ENCODE measurements at regions not wholly inside any gene's neighbourhood (a gene's known extent, or its start where the extent isn't known, plus 50 kb on each side); places are given as distances from the start of the nearest gene placed in this dataset.
A peak's percentile ranks its signal among the peaks of the same experiment; 100 is the strongest.

- no peak overlapping the region for H2BK12ac ChIP-seq (ENCODE audit: low read length)
- no CpG with 5 or more reads among the region's 6 CpGs for WGBS (ENCODE audit: extremely low coverage, insufficient coverage, insufficient read length)
- H2BK120ac ChIP-seq (ENCODE audit: insufficient read depth, low read length, poor library complexity), result no peak overlapping the region
- no peak overlapping the region for H3K4ac ChIP-seq (ENCODE audit: low read depth, low read length)
- H2BK5ac ChIP-seq (ENCODE audit: low read depth, low read length, poor library complexity), result no peak overlapping the region
- no peak for DNase-seq
- H4K91ac ChIP-seq (ENCODE audit: low read depth, low read length), result no peak overlapping the region
- H3K23ac ChIP-seq (ENCODE audit: low read length), result no peak overlapping the region
- no peaks in the 10 kb centered on the region for H3K79me1 ChIP-seq (ENCODE audit: low read length)
- no peaks in the 10 kb centered on the region for H3K4me1 ChIP-seq (ENCODE audit: control insufficient read depth in 1 of 2, insufficient read depth in 2 of 2, low read length in 2 of 2)
- H3K4me3 ChIP-seq (ENCODE audit: low read depth, low read length), result no peak overlapping the region
- H3K27ac ChIP-seq (ENCODE audit: low read depth, low read length), result no peak overlapping the region
- no peaks in the 10 kb centered on the region for H3K9me3 ChIP-seq (ENCODE audit: insufficient read depth, low read depth, low read length)
- H2AFZ ChIP-seq (ENCODE audit: insufficient read depth, low read length, poor library complexity), result no peak overlapping the region
- H3K36me3 ChIP-seq (ENCODE audit: control insufficient read depth in 1 of 2, insufficient read depth in 2 of 2, low read length in 2 of 2), result no peaks in the 10 kb centered on the region
- H3K9ac ChIP-seq (ENCODE audit: low read length), result no peak overlapping the region
- no peak overlapping the region for H4K8ac ChIP-seq (ENCODE audit: low read depth, low read length)
- no peak overlapping the region for H3K14ac ChIP-seq (ENCODE audit: low read length)
- H2AK5ac ChIP-seq (ENCODE audit: low read length), result no peak overlapping the region
- no peaks in the 10 kb centered on the region for H3K79me2 ChIP-seq (ENCODE audit: control insufficient read depth, insufficient read depth, low read length, poor library complexity)
- H4K12ac ChIP-seq (ENCODE audit: low read depth, low read length), result no peak overlapping the region
- H3K27me3 ChIP-seq (ENCODE audit: insufficient read depth, low read length), result no peaks in the 10 kb centered on the region
- no peak overlapping the region for H3K4me2 ChIP-seq (ENCODE audit: low read length)
- H3K18ac ChIP-seq (ENCODE audit: low read length), result no peak overlapping the region
Observed at GRCh38 chr11:112570333-112570732, 309.7 kb upstream of the PLET1 start.

GRCh38 chr11:112579282-112579681 is 318.6 kb upstream of the PLET1 start:
- Histone ChIP-seq H2AK5ac (ENCODE audit: low read length) (no peak overlapping the region), H3K4me2 (ENCODE audit: low read length) (no peak overlapping the region), H3K79me2 (ENCODE audit: control insufficient read depth, insufficient read depth, low read length, poor library complexity) (no peaks in the 10 kb centered on the region), H2BK120ac (ENCODE audit: insufficient read depth, low read length, poor library complexity) (no peak overlapping the region), H3K36me3 (ENCODE audit: control insufficient read depth in 1 of 2, insufficient read depth in 2 of 2, low read length in 2 of 2) (no peaks in the 10 kb centered on the region), H3K9ac (ENCODE audit: low read length) (no peak overlapping the region), H3K79me1 (ENCODE audit: low read length) (no peaks in the 10 kb centered on the region), H3K4me3 (ENCODE audit: low read depth, low read length) (peak overlapping the region; percentile 13), H2AFZ (ENCODE audit: insufficient read depth, low read length, poor library complexity) (no peak overlapping the region), H2BK12ac (ENCODE audit: low read length) (no peak overlapping the region), H2BK5ac (ENCODE audit: low read depth, low read length, poor library complexity) (no peak overlapping the region), H3K4me1 (ENCODE audit: control insufficient read depth in 1 of 2, insufficient read depth in 2 of 2, low read length in 2 of 2) (no peaks in the 10 kb centered on the region), H4K91ac (ENCODE audit: low read depth, low read length) (no peak overlapping the region), H4K12ac (ENCODE audit: low read depth, low read length) (no peak overlapping the region), H3K9me3 (ENCODE audit: insufficient read depth, low read depth, low read length) (no peaks in the 10 kb centered on the region), H3K23ac (ENCODE audit: low read length) (no peak overlapping the region), H3K14ac (ENCODE audit: low read length) (no peak overlapping the region), H3K4ac (ENCODE audit: low read depth, low read length) (no peak overlapping the region), H3K27me3 (ENCODE audit: insufficient read depth, low read length) (no peaks in the 10 kb centered on the region), H3K18ac (ENCODE audit: low read length) (no peak overlapping the region), H4K8ac (ENCODE audit: low read depth, low read length) (no peak overlapping the region), H3K27ac (ENCODE audit: low read depth, low read length) (no peak overlapping the region)
- WGBS (ENCODE audit: extremely low coverage, insufficient coverage, insufficient read length), result no CpG with 5 or more reads among the region's 3 CpGs
- DNase-seq, result peak in 1 of 2 donors; percentile 16

GRCh38 chr11:112580864-112581263 is 320.2 kb upstream of the PLET1 start:
- Histone ChIP-seq H2BK120ac (ENCODE audit: insufficient read depth, low read length, poor library complexity) (no peak overlapping the region), H3K23ac (ENCODE audit: low read length) (no peak overlapping the region), H3K9ac (ENCODE audit: low read length) (no peak overlapping the region), H3K36me3 (ENCODE audit: control insufficient read depth in 1 of 2, insufficient read depth in 2 of 2, low read length in 2 of 2) (no peaks in the 10 kb centered on the region), H3K14ac (ENCODE audit: low read length) (no peak overlapping the region), H3K4me2 (ENCODE audit: low read length) (no peak overlapping the region), H2AK5ac (ENCODE audit: low read length) (no peak overlapping the region), H3K27ac (ENCODE audit: low read depth, low read length) (no peak overlapping the region), H3K27me3 (ENCODE audit: insufficient read depth, low read length) (no peaks in the 10 kb centered on the region), H3K4ac (ENCODE audit: low read depth, low read length) (no peak overlapping the region), H2AFZ (ENCODE audit: insufficient read depth, low read length, poor library complexity) (no peak overlapping the region), H2BK5ac (ENCODE audit: low read depth, low read length, poor library complexity) (no peak overlapping the region), H3K79me2 (ENCODE audit: control insufficient read depth, insufficient read depth, low read length, poor library complexity) (no peaks in the 10 kb centered on the region), H3K9me3 (ENCODE audit: insufficient read depth, low read depth, low read length) (no peaks in the 10 kb centered on the region), H3K79me1 (ENCODE audit: low read length) (no peaks in the 10 kb centered on the region), H3K18ac (ENCODE audit: low read length) (no peak overlapping the region), H4K91ac (ENCODE audit: low read depth, low read length) (no peak overlapping the region), H2BK12ac (ENCODE audit: low read length) (no peak overlapping the region), H4K12ac (ENCODE audit: low read depth, low read length) (no peak overlapping the region), H3K4me3 (ENCODE audit: low read depth, low read length) (no peak overlapping the region), H4K8ac (ENCODE audit: low read depth, low read length) (no peak overlapping the region), H3K4me1 (ENCODE audit: control insufficient read depth in 1 of 2, insufficient read depth in 2 of 2, low read length in 2 of 2) (no peaks in the 10 kb centered on the region)
- DNase-seq, result no peak

GRCh38 chr11:112581747-112582146 is 321.1 kb upstream of the PLET1 start:
- Histone ChIP-seq H3K23ac (ENCODE audit: low read length) (no peak overlapping the region), H3K79me2 (ENCODE audit: control insufficient read depth, insufficient read depth, low read length, poor library complexity) (no peaks in the 10 kb centered on the region), H3K4me2 (ENCODE audit: low read length) (no peak overlapping the region), H4K91ac (ENCODE audit: low read depth, low read length) (no peak overlapping the region), H2AK5ac (ENCODE audit: low read length) (no peak overlapping the region), H3K9ac (ENCODE audit: low read length) (no peak overlapping the region), H4K12ac (ENCODE audit: low read depth, low read length) (no peak overlapping the region), H3K4ac (ENCODE audit: low read depth, low read length) (no peak overlapping the region), H3K27ac (ENCODE audit: low read depth, low read length) (no peak overlapping the region), H3K14ac (ENCODE audit: low read length) (no peak overlapping the region), H2BK5ac (ENCODE audit: low read depth, low read length, poor library complexity) (no peak overlapping the region), H3K18ac (ENCODE audit: low read length) (no peak overlapping the region), H2BK12ac (ENCODE audit: low read length) (no peak overlapping the region), H4K8ac (ENCODE audit: low read depth, low read length) (no peak overlapping the region), H3K9me3 (ENCODE audit: insufficient read depth, low read depth, low read length) (no peaks in the 10 kb centered on the region), H2AFZ (ENCODE audit: insufficient read depth, low read length, poor library complexity) (no peak overlapping the region), H3K4me1 (ENCODE audit: control insufficient read depth in 1 of 2, insufficient read depth in 2 of 2, low read length in 2 of 2) (no peaks in the 10 kb centered on the region), H3K4me3 (ENCODE audit: low read depth, low read length) (no peak overlapping the region), H3K79me1 (ENCODE audit: low read length) (no peaks in the 10 kb centered on the region), H2BK120ac (ENCODE audit: insufficient read depth, low read length, poor library complexity) (no peak overlapping the region), H3K36me3 (ENCODE audit: control insufficient read depth in 1 of 2, insufficient read depth in 2 of 2, low read length in 2 of 2) (no peaks in the 10 kb centered on the region), H3K27me3 (ENCODE audit: insufficient read depth, low read length) (no peaks in the 10 kb centered on the region)
- WGBS (ENCODE audit: extremely low coverage, insufficient coverage, insufficient read length), result no CpG with 5 or more reads among the region's 4 CpGs
- peak; percentile 68 to 81 for DNase-seq

GRCh38 chr11:112582366-112582765 is 321.7 kb upstream of the PLET1 start:
- H4K12ac ChIP-seq (ENCODE audit: low read depth, low read length), result no peak overlapping the region
- DNase-seq, result no peak
- H3K27me3 ChIP-seq (ENCODE audit: insufficient read depth, low read length), result no peaks in the 10 kb centered on the region
- H3K4me3 ChIP-seq (ENCODE audit: low read depth, low read length), result no peak overlapping the region
- no peak overlapping the region for H3K4ac ChIP-seq (ENCODE audit: low read depth, low read length)
- H2AK5ac ChIP-seq (ENCODE audit: low read length), result no peak overlapping the region
- H4K91ac ChIP-seq (ENCODE audit: low read depth, low read length), result no peak overlapping the region
- no peak overlapping the region for H2BK120ac ChIP-seq (ENCODE audit: insufficient read depth, low read length, poor library complexity)
- H3K9me3 ChIP-seq (ENCODE audit: insufficient read depth, low read depth, low read length), result no peaks in the 10 kb centered on the region
- H3K27ac ChIP-seq (ENCODE audit: low read depth, low read length), result no peak overlapping the region
- no peak overlapping the region for H2AFZ ChIP-seq (ENCODE audit: insufficient read depth, low read length, poor library complexity)
- H4K8ac ChIP-seq (ENCODE audit: low read depth, low read length), result no peak overlapping the region
- H3K36me3 ChIP-seq (ENCODE audit: control insufficient read depth in 1 of 2, insufficient read depth in 2 of 2, low read length in 2 of 2), result no peaks in the 10 kb centered on the region
- no peak overlapping the region for H2BK5ac ChIP-seq (ENCODE audit: low read depth, low read length, poor library complexity)
- no peaks in the 10 kb centered on the region for H3K79me1 ChIP-seq (ENCODE audit: low read length)
- no peak overlapping the region for H3K9ac ChIP-seq (ENCODE audit: low read length)
- H2BK12ac ChIP-seq (ENCODE audit: low read length), result no peak overlapping the region
- H3K4me2 ChIP-seq (ENCODE audit: low read length), result no peak overlapping the region
- no peak overlapping the region for H3K14ac ChIP-seq (ENCODE audit: low read length)
- no peak overlapping the region for H3K23ac ChIP-seq (ENCODE audit: low read length)
- H3K79me2 ChIP-seq (ENCODE audit: control insufficient read depth, insufficient read depth, low read length, poor library complexity), result no peaks in the 10 kb centered on the region
- no peaks in the 10 kb centered on the region for H3K4me1 ChIP-seq (ENCODE audit: control insufficient read depth in 1 of 2, insufficient read depth in 2 of 2, low read length in 2 of 2)
- no peak overlapping the region for H3K18ac ChIP-seq (ENCODE audit: low read length)

Data from trophoblast cell (in vitro differentiated cells and primary cell).